H1 (cell line): ENCODE measurements at regions not wholly inside any gene's neighbourhood (a gene's known extent, or its start where the extent isn't known, plus 50 kb on each side); places are given as distances from the start of the nearest gene placed in this dataset.

ENCODE experiments used
- CTCF ChIA-PET: fragments of 300-600 bp; sonication (Branson Sonifier 250); formaldehyde crosslinking; loops from one replicate; lab custom pipeline; 2021; ENCODE audit not compliant: partially characterized antibody; lab: Charles Lee
- POLR2A ChIA-PET: fragments of 300-600 bp; sonication (Branson Sonifier 250); formaldehyde crosslinking; loops from one replicate; lab custom pipeline; 2021; ENCODE audit warnings: inconsistent platforms; ENCODE audit not compliant: partially characterized antibody; lab: Charles Lee
- DNase-seq, 2 experiments: peaks; one replicate each; pipeline versions ENCODE4 v3.0.0 to v3.0.0-alpha.2; 2010 to 2022; ENCODE audit warnings: low spot score in 2 of 2, low read depth in 1 of 2, mixed read lengths in 1 of 2
- FAIRE-seq: peaks from 2 replicates; lab custom pipeline; 2011; peaks lifted over from hg19 to GRCh38; lab: Jason Lieb, UNC
- H2AFZ ChIP-seq: 2 replicates; pipeline ENCODE4 v1.8.1; 2012; ENCODE audit warnings: low read length, inconsistent platforms
- H2AK5ac ChIP-seq: 2 replicates; pipeline ENCODE4 v1.6.1; 2013; ENCODE audit warnings: low read depth, low read length
- H2BK120ac ChIP-seq: replicated peaks from 2 replicates; pipeline ENCODE3; 2013; ENCODE audit warnings: low read depth, low read length, inconsistent platforms
- H2BK12ac ChIP-seq: 2 replicates; pipeline ENCODE4 v1.6.1; 2013; ENCODE audit warnings: low read depth, low read length
- H2BK15ac ChIP-seq: 2 replicates; pipeline ENCODE4 v1.6.1; 2013; ENCODE audit warnings: low read length
- H2BK20ac ChIP-seq: 2 replicates; pipeline ENCODE4 v1.6.1; 2013; ENCODE audit warnings: low read length
- H2BK5ac ChIP-seq: 2 replicates; pipeline ENCODE4 v1.6.1; 2013; ENCODE audit warnings: low read depth, low read length
- H3K14ac ChIP-seq: 2 replicates; pipeline ENCODE4 v1.6.1; 2013; ENCODE audit warnings: inconsistent platforms; ENCODE audit not compliant: insufficient read length
- H3K18ac ChIP-seq: 2 replicates; pipeline ENCODE4 v1.6.1; 2013; ENCODE audit warnings: low read length; ENCODE audit errors: extremely low read depth
- H3K23ac ChIP-seq: 2 replicates; pipeline ENCODE4 v1.6.1; 2013; ENCODE audit warnings: inconsistent platforms; ENCODE audit not compliant: insufficient read length
- H3K23me2 ChIP-seq: 2 replicates; pipeline ENCODE4 v1.6.1; 2013; ENCODE audit warnings: low read depth, low read length
- H3K27ac ChIP-seq: 2 replicates; pipeline ENCODE4 v1.6.1; 2011; ENCODE audit warnings: low read depth, low read length, inconsistent platforms
- H3K27me3 ChIP-seq, 4 experiments: replicated peaks in 1 of 4; 1 replicate in 1 of 4; 2 replicates in 3 of 4; pipeline versions ENCODE4 v1.6.1 to v1.8.1; 2011 to 2013; ENCODE audit warnings: low read length in 3 of 4, mild to moderate bottlenecking in 3 of 4, inconsistent platforms in 2 of 4, mixed read lengths in 2 of 4, moderate library complexity in 1 of 4; ENCODE audit not compliant: control insufficient read depth in 3 of 4, insufficient read depth in 3 of 4; ENCODE audit errors: extremely low read depth in 1 of 4
- H3K36me3 ChIP-seq, 4 experiments: 2 replicates each; pipeline versions ENCODE4 v1.6.1 to v1.8.1; 2011 to 2013; ENCODE audit warnings: mild to moderate bottlenecking in 4 of 4, low read length in 3 of 4, moderate library complexity in 2 of 4, control low read depth in 1 of 4, inconsistent platforms in 1 of 4; ENCODE audit not compliant: insufficient read depth in 4 of 4, control insufficient read depth in 2 of 4
- H3K4ac ChIP-seq: replicated peaks from 2 replicates; pipeline ENCODE3; 2013; ENCODE audit warnings: low read length, low read depth, mixed read lengths, inconsistent platforms; ENCODE audit not compliant: insufficient read length
- H3K4me1 ChIP-seq, 4 experiments: replicated peaks in 1 of 4; 1 replicate in 1 of 4; 2 replicates in 3 of 4; pipeline versions ENCODE4 v1.6.1 to v1.8.1; 2011 to 2013; ENCODE audit warnings: low read length in 3 of 4, inconsistent platforms in 2 of 4, mixed read lengths in 1 of 4; ENCODE audit not compliant: insufficient read depth in 4 of 4, control insufficient read depth in 3 of 4
- H3K4me2 ChIP-seq, 2 experiments: 2 replicates each; pipeline versions ENCODE4 v1.6.1 to v1.8.1; 2011 to 2013; ENCODE audit warnings: low read depth in 2 of 2, low read length in 2 of 2, control low read depth in 1 of 2, inconsistent platforms in 1 of 2, mild to moderate bottlenecking in 1 of 2; ENCODE audit not compliant: insufficient read depth in 1 of 2
- H3K4me3 ChIP-seq, 4 experiments: fragments of 200-600, 300-600 bp in 1 of 4; sonication (generic), shearing (Covaris generic), sonication (Bioruptor Twin) in 1 of 4; 2 replicates each; pipeline versions ENCODE4 v1.5.1 to v1.8.1; 2011 to 2016; ENCODE audit warnings: low read length in 4 of 4, low read depth in 3 of 4, control low read depth in 2 of 4, inconsistent platforms in 2 of 4, mild to moderate bottlenecking in 2 of 4, mixed read lengths in 1 of 4, moderate library complexity in 1 of 4; ENCODE audit not compliant: insufficient read depth in 2 of 4; ENCODE audit errors: extremely low read depth in 1 of 4
- H3K56ac ChIP-seq: replicated peaks from 2 replicates; pipeline ENCODE3; 2013; ENCODE audit warnings: low read depth, mild to moderate bottlenecking, mixed read lengths, low read length, inconsistent platforms; ENCODE audit not compliant: insufficient read length
- H3K79me1 ChIP-seq: 2 replicates; pipeline ENCODE4 v1.6.1; 2013; ENCODE audit warnings: low read depth, low read length, control low read depth
- H3K79me2 ChIP-seq, 2 experiments: 2 replicates each; pipeline versions ENCODE4 v1.6.1 to v1.8.1; 2012 to 2013; ENCODE audit warnings: low read length in 2 of 2, mild to moderate bottlenecking in 2 of 2, inconsistent platforms in 1 of 2; ENCODE audit not compliant: insufficient read depth in 2 of 2, control insufficient read depth in 1 of 2
- H3K9ac ChIP-seq, 4 experiments: replicated peaks in 1 of 4; 1 replicate in 1 of 4; 2 replicates in 3 of 4; pipeline versions ENCODE4 v1.6.1 to v1.8.1; 2011 to 2013; ENCODE audit warnings: low read depth in 3 of 4, low read length in 3 of 4, control low read depth in 2 of 4, mild to moderate bottlenecking in 2 of 4, moderate library complexity in 2 of 4, inconsistent platforms in 1 of 4; ENCODE audit errors: extremely low read depth in 1 of 4
- H3K9me3 ChIP-seq, 2 experiments: 2 replicates each; pipeline versions ENCODE4 v1.6.1 to v1.8.1; 2012 to 2013; ENCODE audit warnings: mild to moderate bottlenecking in 2 of 2, moderate library complexity in 2 of 2, control low read depth in 1 of 2, inconsistent platforms in 1 of 2, low read depth in 1 of 2, low read length in 1 of 2, mixed read lengths in 1 of 2; ENCODE audit not compliant: insufficient read depth in 2 of 2
- H4K20me1 ChIP-seq, 2 experiments: replicated peaks in 1 of 2; 2 replicates each; pipeline versions ENCODE3 to v1.8.1; 2011 to 2013; ENCODE audit warnings: inconsistent platforms in 2 of 2, low read length in 2 of 2, mild to moderate bottlenecking in 1 of 2; ENCODE audit not compliant: insufficient read depth in 2 of 2, control insufficient read depth in 1 of 2
- H4K5ac ChIP-seq: 2 replicates; pipeline ENCODE4 v1.6.1; 2013; ENCODE audit warnings: low read length, low read depth, mixed read lengths, inconsistent platforms; ENCODE audit not compliant: insufficient read length
- H4K8ac ChIP-seq: 2 replicates; pipeline ENCODE4 v1.8.0; 2013; ENCODE audit warnings: mild to moderate bottlenecking, moderate library complexity, low read length, inconsistent platforms; ENCODE audit not compliant: insufficient read depth; ENCODE audit errors: extremely low read depth
- H4K91ac ChIP-seq: replicated peaks from 2 replicates; pipeline ENCODE3; 2013; ENCODE audit warnings: low read length, mixed read lengths, inconsistent platforms; ENCODE audit not compliant: insufficient read length
- BCL11A ChIP-seq, 2 experiments: IDR thresholded peaks; one replicate each; pipeline ENCODE4 v1.6.1; 2011; ENCODE audit warnings: low read depth in 2 of 2, low read length in 2 of 2, mild to moderate bottlenecking in 2 of 2
- BRCA1 ChIP-seq: IDR thresholded peaks from 2 replicates; pipeline ENCODE4 v1.6.1; 2012; ENCODE audit warnings: low read depth, low read length, improper control_type of control experiment
- CHD1 ChIP-seq: IDR thresholded peaks from 2 replicates; pipeline ENCODE4 v1.6.1; 2012; ENCODE audit warnings: low read depth, low read length, improper control_type of control experiment
- CHD2 ChIP-seq: IDR thresholded peaks from 2 replicates; pipeline ENCODE4 v1.6.1; 2012; ENCODE audit warnings: low read length, improper control_type of control experiment
- EZH2 ChIP-seq: fragments of 200-600 bp; sonication (generic); IDR thresholded peaks from 2 replicates; pipeline ENCODE4 v1.7.1; 2012; ENCODE audit warnings: low read depth, mild to moderate bottlenecking, moderate library complexity, low read length, inconsistent platforms; ENCODE audit not compliant: severe bottlenecking
- HDAC6 ChIP-seq: IDR thresholded peaks from one replicate; pipeline ENCODE4 v1.7.1; 2012; ENCODE audit warnings: low read depth, mild to moderate bottlenecking, inconsistent platforms, low read length, moderate library complexity
- JUND ChIP-seq: IDR thresholded peaks from 2 replicates; pipeline ENCODE4 v1.6.1; 2011; ENCODE audit warnings: mild to moderate bottlenecking, improper control_type of control experiment, low read length
- KDM5A ChIP-seq: fragments of 200-600 bp; IDR thresholded peaks from 2 replicates; pipeline ENCODE4 v1.7.1; 2012; ENCODE audit warnings: mild to moderate bottlenecking, low read length, inconsistent platforms, mixed read lengths
- MAFK ChIP-seq: IDR thresholded peaks from 2 replicates; pipeline ENCODE4 v1.6.1; 2012; ENCODE audit warnings: low read depth, mild to moderate bottlenecking, improper control_type of control experiment, low read length
- NANOG ChIP-seq: IDR thresholded peaks from 2 replicates; pipeline ENCODE4 v1.6.1; 2011; ENCODE audit warnings: low read length, low read depth, mild to moderate bottlenecking, inconsistent platforms; ENCODE audit not compliant: insufficient read depth, poor library complexity, severe bottlenecking
- RNF2 ChIP-seq: fragments of 200-900, 300-1000 bp; sonication (generic); IDR thresholded peaks from 2 replicates; pipeline ENCODE4 v1.7.1; 2016; ENCODE audit warnings: borderline replicate concordance, low read depth, mild to moderate bottlenecking, antibody characterized with exemption, low read length; ENCODE audit not compliant: poor library complexity, severe bottlenecking; ENCODE audit errors: missing control alignments
- SP2 ChIP-seq: IDR thresholded peaks from 2 replicates; pipeline ENCODE4 v1.6.1; 2012; ENCODE audit warnings: mild to moderate bottlenecking, low read length, inconsistent platforms
- TBP ChIP-seq: IDR thresholded peaks from 2 replicates; pipeline ENCODE4 v1.6.1; 2011; ENCODE audit warnings: low read depth, low read length, improper control_type of control experiment
- TCF12 ChIP-seq: IDR thresholded peaks from 2 replicates; pipeline ENCODE4 v1.6.1; 2011; ENCODE audit warnings: low read depth, mild to moderate bottlenecking, low read length
- whole genome bisulfite sequencing, 2 experiments: shearing (Covaris generic) in 1 of 2; methylation state at CpG; one replicate each; pipeline versions ENCODE4 v1.1.6 to v1.1.7; 2013 to 2015; ENCODE audit warnings: low lambda C conversion rate in 2 of 2, mixed read lengths in 2 of 2, inconsistent platforms in 1 of 2, low coverage in 1 of 2, missing lambda C conversion rate in 1 of 2; ENCODE audit not compliant: insufficient replicate concordance in 2 of 2, insufficient coverage in 1 of 2, insufficient read length in 1 of 2; ENCODE audit errors: extremely low coverage in 1 of 2, missing lambda C conversion rate in 1 of 2; 5-methylcytosine and 5-hydroxymethylcytosine counted together
- TF ChIP-seq, protein P1 (sequence below): IDR thresholded peaks from 2 replicates; pipeline ENCODE4 v1.6.1; 2011; ENCODE audit warnings: low read depth, mild to moderate bottlenecking, low read length; ENCODE audit not compliant: insufficient read depth

DNA sequence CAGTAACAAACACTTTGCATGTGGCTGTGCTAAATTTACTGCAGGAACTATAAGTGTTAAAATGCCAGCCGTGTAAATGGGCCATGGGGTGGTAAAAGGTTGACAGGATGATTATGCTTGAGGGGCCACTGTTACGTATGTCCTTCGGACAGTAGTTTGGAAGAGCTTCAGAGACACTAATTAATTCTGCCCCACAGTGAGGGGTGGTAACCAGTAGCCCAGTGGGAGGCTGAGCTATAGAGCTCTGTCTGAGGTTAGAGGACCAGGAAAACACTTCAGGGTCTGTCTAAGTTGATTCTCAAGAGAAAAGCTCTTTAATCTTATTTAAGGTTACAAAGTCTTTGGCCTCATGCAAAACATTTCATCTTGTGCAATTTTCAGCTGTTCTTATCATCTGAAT is 176.6 kb downstream of the DMRTA1 start:
- peaks cover 0 to 5% (median 1%) of the 10 kb centered on the region in 4 experiments; a peak in 2 of 7 replicates for H3K4me1 ChIP-seq
- DNase-seq (no peak), FAIRE-seq (no peak)
- no peaks in the 10 kb centered on the region for H3K27me3 ChIP-seq
- no peaks in the 10 kb centered on the region for H3K36me3 ChIP-seq
- no peak overlapping the region for H3K23ac ChIP-seq
- no peaks in the 10 kb centered on the region for H3K9me3 ChIP-seq
- no peak overlapping the region for H4K91ac ChIP-seq
- no peak overlapping the region for H2BK12ac ChIP-seq
- H3K18ac ChIP-seq, result no peak overlapping the region
- no peak overlapping the region for H2BK5ac ChIP-seq
- H3K23me2 ChIP-seq, result no peaks in the 10 kb centered on the region
- H3K14ac ChIP-seq, result no peak overlapping the region
- no peak overlapping the region for H3K27ac ChIP-seq
- 76% methylated on average over 3 of the region's 3 CpGs; no CpG with 5 or more reads in 1 of the 2 experiments for WGBS, 2 experiments
- H2BK15ac ChIP-seq, result no peak overlapping the region
- TF ChIP-seq NANOG (no peak), TCF12 (no peak), TBP (no peak), SP2 (no peak), CHD1 (no peak), MAFK (no peak), BRCA1 (no peak), CHD2 (no peak), EZH2 (no peak), HDAC6 (no peak), KDM5A (no peak), JUND (no peak), RNF2 (no peak), BCL11A (IDR thresholded peaks at IDR 0.05; ENCODE audit: low read depth in 2 of 2, low read length in 2 of 2) (no peak)
- TF ChIP-seq, protein P1, sequence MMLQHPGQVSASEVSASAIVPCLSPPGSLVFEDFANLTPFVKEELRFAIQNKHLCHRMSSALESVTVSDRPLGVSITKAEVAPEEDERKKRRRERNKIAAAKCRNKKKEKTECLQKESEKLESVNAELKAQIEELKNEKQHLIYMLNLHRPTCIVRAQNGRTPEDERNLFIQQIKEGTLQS, result no peak
- TF ChIP-seq, all 59 proteins: peak for 0
- Histone ChIP-seq H4K5ac (no peak overlapping the region), H2AK5ac (no peak overlapping the region), H3K4me2 (no peak overlapping the region), H3K4me3 (no peak overlapping the region), H2AFZ (no peak overlapping the region), H4K20me1 (no peaks in the 10 kb centered on the region), H2BK120ac (no peak overlapping the region), H3K79me1 (no peaks in the 10 kb centered on the region), H3K56ac (no peak overlapping the region), H4K8ac (no peak overlapping the region), H3K4ac (no peak overlapping the region), H2BK20ac (no peak overlapping the region), H3K9ac (no peak overlapping the region), H3K79me2 (no peaks in the 10 kb centered on the region)
- ChIA-PET CTCF (no interaction called here), POLR2A (no interaction called here)
